HEK293T (cell line): ENCODE measurements at regions not wholly inside any gene's neighbourhood (a gene's known extent, or its start where the extent isn't known, plus 50 kb on each side); places are given as distances from the start of the nearest gene placed in this dataset.

Experiments
- BHLHE40 ChIP-seq: fragments of 450-650 bp; IDR thresholded peaks from 2 replicates; pipeline ENCODE4 v1.6.1; 2016; ENCODE audit warnings: mild to moderate bottlenecking, moderate library complexity, borderline replicate concordance
- CTBP1 ChIP-seq: fragments of 450-650 bp; IDR thresholded peaks from 2 replicates; pipeline ENCODE4 v1.6.1; 2016; ENCODE audit warnings: borderline replicate concordance
- FOXA1 ChIP-seq: fragments of 450-650 bp; IDR thresholded peaks from 2 replicates; pipeline ENCODE4 v1.6.1; 2016; ENCODE audit warnings: mild to moderate bottlenecking
- FOXK2 ChIP-seq: fragments of 450-650 bp; IDR thresholded peaks from 2 replicates; pipeline ENCODE4 v1.6.1; 2016; ENCODE audit warnings: mild to moderate bottlenecking
- FOXM1 ChIP-seq: fragments of 450-650 bp; IDR thresholded peaks from 2 replicates; pipeline ENCODE4 v1.6.1; 2017; ENCODE audit warnings: mild to moderate bottlenecking, borderline replicate concordance
- HDGF ChIP-seq: fragments of 450-650 bp; IDR thresholded peaks from 2 replicates; pipeline ENCODE4 v1.6.1; 2017; ENCODE audit warnings: antibody characterized with exemption, borderline replicate concordance
- L3MBTL2 ChIP-seq: fragments of 450-650 bp; conservative IDR thresholded peaks from 2 replicates; pipeline ENCODE4 v1.6.1; 2016; ENCODE audit warnings: mild to moderate bottlenecking
- PKNOX1 ChIP-seq: fragments of 450-650 bp; IDR thresholded peaks from 2 replicates; pipeline ENCODE4 v1.6.1; 2016
- SP1 ChIP-seq: fragments of 450-650 bp; IDR thresholded peaks from 2 replicates; pipeline ENCODE4 v1.6.1; 2017
- SUZ12 ChIP-seq: fragments of 450-650 bp; IDR thresholded peaks from 2 replicates; pipeline ENCODE4 v1.6.1; 2016; ENCODE audit warnings: mild to moderate bottlenecking
- TARDBP ChIP-seq: fragments of 450-650 bp; IDR thresholded peaks from 2 replicates; pipeline ENCODE4 v1.6.1; 2016
- ZNF384 ChIP-seq: fragments of 450-650 bp; IDR thresholded peaks from 2 replicates; pipeline ENCODE4 v1.6.1; 2016

- TF ChIP-seq BHLHE40 (no peak), SP1 (no peak), SUZ12 (no peak), FOXM1 (no peak), FOXA1 (no peak), CTBP1 (no peak), L3MBTL2 (no peak), FOXK2 (no peak), ZNF384 (no peak), PKNOX1 (no peak), HDGF (no peak), TARDBP (no peak)
Measured at GRCh38 chr12:113610698-113611097, 139.0 kb upstream of the LHX5 start.
